NCI-H146 treated with DMSO at 0.1 percent for 48 hours (cell line): ENCODE measurements at regions not wholly inside any gene's neighbourhood (a gene's known extent, or its start where the extent isn't known, plus 50 kb on each side); places are given as distances from the start of the nearest gene placed in this dataset.

Experiments used
- DNase-seq: peaks from one replicate; lab custom pipeline; 2025; ENCODE audit not compliant: unreplicated experiment; lab: John Stamatoyannopoulos, UW

DNA sequence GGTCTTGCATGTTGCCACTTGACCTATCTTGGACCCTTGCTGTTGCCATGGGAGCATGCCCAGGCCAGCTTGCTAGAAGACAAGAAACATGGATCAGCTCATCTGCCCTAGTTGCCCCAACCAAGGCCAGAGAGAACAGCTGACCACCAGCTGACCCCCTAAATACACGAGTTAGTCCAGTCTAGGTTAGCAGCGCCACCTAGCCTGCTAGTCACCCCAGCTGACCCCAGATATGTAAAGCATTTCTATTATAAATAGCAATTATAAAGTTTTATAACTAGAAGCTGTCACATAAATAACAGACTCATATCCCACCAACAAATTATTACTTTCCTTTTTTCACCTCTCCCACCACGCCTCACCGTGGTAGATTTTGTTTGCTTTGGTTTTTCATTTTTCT lies 387.8 kb downstream of the RASEF start:
- DNase-seq: no peak

GRCh38 chr9:82675605-82676004 lies 387.3 kb downstream of the RASEF start:
- no peak for DNase-seq

DNA sequence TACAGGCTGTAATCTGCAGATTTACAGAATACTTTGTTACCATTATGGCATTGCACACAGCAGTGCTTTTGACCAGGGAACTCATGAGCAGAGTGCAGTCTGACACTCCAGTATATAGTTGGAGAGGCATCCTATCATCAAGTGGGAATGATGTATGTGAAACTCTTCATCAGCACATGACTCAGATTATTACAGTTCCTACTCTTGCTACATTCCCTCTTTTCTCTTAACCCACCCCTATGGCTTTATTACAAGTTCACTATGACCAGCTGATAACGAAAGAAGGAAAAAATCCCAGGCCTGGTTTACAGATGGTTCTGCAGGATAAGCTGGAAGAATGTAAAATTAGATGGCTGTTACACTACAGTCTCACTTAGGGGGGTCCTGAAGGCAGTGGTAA lies 385.9 kb downstream of the RASEF start:
- no peak for DNase-seq

- peak; percentile 24 for DNase-seq
These were observed 383.5 kb downstream of the RASEF start for GRCh38 chr9:82679472-82679871.

DNA sequence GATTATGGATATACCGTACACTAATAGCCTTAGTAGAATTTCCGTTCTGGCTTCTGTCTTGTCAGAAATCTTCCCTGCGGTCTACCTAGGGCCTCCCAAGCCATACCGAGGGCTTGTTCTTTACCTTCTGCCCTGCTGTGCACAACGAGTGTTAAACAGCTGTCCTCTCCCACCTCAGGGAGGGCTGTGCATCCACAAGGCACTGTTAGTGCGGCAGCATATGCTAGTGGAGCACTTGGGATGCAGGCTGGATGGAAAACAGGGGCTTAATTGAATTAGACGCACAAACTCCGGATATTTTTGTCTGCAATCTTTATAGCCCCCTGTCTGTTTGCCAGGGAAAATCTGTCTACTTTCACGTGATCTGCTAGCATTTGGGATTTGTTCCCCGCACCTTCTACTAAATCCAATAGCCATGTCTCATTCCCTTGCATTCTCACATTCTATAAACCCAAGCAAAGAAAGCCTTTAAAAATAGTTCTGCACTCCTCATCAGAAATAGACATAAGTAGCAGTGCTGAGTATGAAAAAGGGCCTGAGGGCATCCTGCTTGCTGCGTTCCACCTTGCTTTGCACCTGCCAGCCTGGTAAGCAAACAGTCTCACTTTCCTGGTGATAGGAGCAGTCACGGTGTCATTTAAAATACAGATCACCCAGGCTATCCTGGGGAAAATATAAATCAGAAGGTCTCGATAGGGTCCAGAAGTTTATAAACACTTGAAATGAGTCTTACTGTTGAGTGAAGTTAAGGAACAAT lies 382.6 kb downstream of the RASEF start:
- DNase-seq: peak; percentile 51

- DNase-seq: no peak
These were observed 381.1 kb downstream of the RASEF start for GRCh38 chr9:82681809-82682208.

- peak; percentile 17 for DNase-seq
These were observed 380.5 kb downstream of the RASEF start for GRCh38 chr9:82682431-82682830.

DNA sequence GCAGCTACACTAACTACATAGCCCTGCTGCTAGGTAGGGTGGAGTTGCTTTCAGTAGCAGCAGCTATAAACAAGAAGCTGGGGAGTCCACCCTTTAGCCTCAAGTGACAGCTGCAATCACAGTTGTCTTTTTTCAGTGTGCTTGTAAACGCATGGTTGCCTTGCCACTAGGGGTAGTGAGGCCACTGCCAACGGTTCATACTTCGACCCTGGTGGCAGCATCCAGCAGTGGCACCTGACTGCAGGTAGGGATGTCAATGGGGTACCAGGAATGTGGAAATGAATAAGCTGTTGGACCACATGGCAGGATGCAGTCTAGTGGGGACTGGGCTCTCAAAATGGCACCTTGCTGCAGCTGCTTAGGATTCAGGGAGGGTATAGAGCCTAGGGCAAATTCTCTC lies 367.2 kb downstream of the RASEF start:
- no peak for DNase-seq

DNA sequence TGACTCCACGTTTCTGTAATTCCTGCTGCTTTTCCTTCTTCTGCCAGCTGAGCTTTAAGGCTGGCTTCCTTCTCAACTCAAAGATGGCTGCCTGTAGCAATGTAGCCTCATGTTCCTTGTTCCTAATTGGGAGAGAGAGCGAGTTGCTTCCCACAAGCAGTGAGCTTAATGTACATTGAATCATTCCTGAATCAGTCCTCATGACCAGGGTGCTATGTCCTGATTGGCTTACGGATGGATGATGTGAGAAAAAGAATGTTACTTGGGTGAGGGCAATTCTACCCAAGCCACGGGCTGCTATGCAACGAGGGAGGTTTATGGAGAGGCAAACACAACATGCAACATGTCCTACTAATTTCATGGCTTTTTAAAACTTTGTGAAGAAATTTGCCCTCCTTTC lies 356.2 kb downstream of the RASEF start:
- DNase-seq: no peak

GRCh38 chr9:82716821-82717220 lies 346.1 kb downstream of the RASEF start:
- DNase-seq: no peak

- no peak for DNase-seq
These were observed 342.4 kb downstream of the RASEF start for GRCh38 chr9:82720515-82720914.

DNA sequence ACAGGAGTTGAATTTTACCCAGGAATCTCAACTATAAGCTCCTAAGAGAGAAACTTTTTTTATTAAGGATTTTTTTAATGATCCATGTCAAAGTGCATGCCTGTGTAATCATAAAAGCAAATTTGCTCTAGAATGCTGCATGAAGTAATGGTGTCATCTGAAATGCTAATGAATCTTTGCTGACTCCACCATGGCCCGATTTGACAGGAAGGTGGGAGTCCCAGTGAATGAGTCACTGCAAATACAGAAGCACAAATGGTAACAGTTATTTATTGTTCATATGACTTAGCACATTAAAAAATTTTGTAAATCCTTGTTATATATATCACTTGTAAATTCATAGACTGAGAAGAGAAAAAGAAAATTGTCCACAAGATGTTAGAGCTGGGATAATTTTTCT lies 341.3 kb downstream of the RASEF start:
- DNase-seq: no peak

- no peak for DNase-seq
These were observed 340.9 kb downstream of the RASEF start for GRCh38 chr9:82722051-82722450.

DNA sequence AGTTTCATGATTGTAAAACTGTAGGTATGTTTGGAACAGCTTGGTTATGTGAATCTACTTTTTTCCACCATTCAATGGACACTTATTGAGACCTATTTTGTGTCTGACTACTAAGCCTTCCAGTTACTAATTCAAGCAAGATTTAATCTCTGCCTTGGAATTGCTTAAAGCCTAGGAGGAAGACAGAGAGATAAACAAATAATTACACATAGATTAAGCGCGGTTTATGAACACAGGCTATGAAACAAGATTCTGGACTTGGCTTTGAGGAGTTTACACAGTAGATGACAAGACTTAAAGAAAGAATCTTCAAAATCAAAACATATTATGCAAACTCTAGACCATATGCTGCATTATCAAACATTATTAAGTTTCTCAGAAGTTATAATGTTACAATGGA lies 340.4 kb downstream of the RASEF start:
- no peak for DNase-seq

- no peak for DNase-seq
These were observed 336.3 kb downstream of the RASEF start for GRCh38 chr9:82726424-82727276.

DNA sequence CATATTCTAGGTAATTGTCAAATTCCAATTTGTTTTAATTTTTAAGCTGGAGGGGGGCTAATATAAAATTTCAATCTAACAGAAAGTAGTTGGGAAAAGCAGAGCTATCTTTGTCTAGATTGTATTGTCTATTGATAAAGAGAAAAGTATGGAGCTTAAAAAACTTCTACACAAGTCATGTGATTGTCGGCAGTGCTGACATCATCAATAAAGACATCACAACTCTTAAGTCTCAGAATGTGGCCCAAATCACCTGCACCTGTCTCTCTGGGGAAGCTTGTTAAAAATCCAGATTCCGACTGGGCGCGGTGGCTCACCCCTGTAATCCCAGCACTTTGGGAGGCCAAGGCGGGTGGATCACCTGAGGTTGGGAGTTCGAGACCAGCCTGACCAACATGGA lies 333.8 kb downstream of the RASEF start:
- no peak for DNase-seq

- no peak for DNase-seq
These were observed 332.9 kb downstream of the RASEF start for GRCh38 chr9:82729991-82730589.

- no peak for DNase-seq
These were observed 330.0 kb downstream of the RASEF start for GRCh38 chr9:82732928-82733327.

- no peak for DNase-seq
These were observed 326.8 kb downstream of the RASEF start for GRCh38 chr9:82736126-82736525.

DNA sequence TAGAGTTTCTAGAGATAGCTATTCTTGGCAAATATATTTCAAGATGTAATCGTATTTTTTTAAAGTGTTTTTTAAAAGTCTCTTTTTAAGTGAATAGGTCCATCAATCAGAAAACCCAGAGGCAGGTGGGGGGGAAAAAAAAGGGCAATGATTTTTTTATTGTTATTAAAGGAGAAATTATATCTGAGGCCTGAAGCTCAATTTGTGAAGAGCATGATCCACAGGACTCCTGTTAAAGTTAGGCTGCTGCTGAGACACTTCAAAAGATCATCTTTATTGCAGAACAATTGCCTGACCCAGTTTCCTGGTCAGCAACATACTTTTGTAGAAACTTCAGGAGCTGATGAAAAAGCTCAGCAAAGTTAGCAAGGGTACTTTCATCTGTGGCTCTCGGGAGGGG lies 326.2 kb downstream of the RASEF start:
- DNase-seq: no peak

- no peak for DNase-seq
These were observed 317.0 kb downstream of the RASEF start for GRCh38 chr9:82745919-82746318.

GRCh38 chr9:82750411-82750913 lies 312.5 kb downstream of the RASEF start:
- no peak for DNase-seq
